IPS-NIHi7 (cell line): ENCODE measurements at regions not wholly inside any gene's neighbourhood (a gene's known extent, or its start where the extent isn't known, plus 50 kb on each side); places are given as distances from the start of the nearest gene placed in this dataset.

ENCODE experiments used
- DNase-seq: peaks from one replicate; pipeline ENCODE4 v3.0.0; 2012; ENCODE audit warnings: mixed read lengths; ENCODE audit errors: extremely low spot score

DNA sequence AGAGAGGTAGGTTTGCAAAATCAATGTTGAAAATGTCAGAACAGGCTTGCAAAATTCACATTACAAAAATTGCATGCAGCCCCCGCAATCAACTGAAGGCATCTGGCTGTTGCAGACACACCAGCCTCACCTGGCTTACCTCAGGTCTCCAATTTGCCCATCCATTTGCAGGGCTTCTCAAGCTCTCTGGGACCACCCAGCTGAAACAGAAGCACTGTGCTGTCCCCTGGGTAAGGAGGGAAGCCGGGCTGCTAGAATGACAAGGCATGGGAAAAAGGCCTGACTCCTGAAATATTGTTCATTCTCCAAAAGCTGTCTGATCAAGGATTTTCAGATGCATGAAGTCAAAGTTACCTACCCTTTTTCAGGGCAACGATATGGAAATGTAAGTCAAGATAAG lies 52.6 kb upstream of the CD93 start:
- DNase-seq, result no peak

DNA sequence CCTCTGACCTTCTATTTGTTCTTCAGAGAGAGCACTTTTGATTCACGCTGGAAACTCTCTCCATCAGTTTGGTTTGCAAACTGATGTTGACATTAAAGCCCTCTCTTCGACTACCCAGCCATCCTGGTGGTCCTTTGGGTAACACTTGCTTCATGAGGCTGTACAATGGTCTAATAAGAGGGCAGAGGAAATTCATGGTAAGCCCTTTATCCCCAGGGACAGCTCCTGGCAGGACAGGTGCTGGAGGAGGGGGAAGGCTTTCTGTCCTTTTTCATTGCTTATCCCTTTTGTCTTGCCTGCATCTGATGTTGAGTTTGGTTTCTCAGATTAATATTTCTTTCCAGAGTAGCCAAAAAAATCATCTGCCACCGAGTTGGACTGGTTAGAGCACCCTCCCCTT lies 52.1 kb upstream of the CD93 start:
- DNase-seq, result no peak

DNA sequence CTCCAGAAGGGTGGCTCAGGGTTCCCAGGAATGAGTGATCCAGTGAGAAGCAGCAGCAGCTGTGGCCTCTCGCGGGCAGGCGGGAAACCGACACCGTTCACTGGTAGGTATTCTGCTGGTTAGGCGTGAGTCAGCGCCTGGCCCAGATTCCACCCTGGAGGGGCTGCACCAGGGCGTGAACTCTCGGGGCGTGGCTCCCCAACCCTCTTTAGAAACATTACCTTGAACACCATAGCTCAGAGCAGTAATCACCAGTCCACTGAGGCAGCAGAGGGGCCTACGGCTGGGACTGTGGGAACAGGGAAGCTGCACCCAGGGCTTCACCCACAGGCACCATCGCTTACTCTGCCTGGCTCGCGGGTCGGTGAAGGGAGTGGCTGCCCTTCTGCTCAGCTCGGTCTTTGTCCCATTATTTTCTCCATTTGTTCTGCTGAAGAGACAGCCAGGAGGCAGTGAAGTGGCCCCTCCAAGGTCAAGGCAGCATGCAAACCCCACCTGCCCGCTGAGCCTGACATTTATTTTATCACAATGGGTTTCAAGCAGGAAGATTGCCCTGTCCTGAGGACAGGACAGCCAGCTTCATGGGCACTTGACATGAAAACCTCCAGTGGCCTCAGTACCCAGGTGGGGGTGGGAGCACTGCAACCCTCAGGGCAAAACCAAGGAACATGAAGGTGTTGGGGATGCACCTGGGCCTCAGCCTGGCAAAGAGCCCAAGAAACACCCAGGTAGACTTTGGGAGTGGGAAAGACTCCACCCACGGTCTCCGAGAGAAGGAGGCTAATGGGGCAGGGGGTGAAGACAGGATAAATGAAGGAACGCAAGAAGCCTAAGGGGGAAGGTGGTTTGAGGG lies 51.0 kb upstream of the CD93 start:
- DNase-seq, result no peak

DNA sequence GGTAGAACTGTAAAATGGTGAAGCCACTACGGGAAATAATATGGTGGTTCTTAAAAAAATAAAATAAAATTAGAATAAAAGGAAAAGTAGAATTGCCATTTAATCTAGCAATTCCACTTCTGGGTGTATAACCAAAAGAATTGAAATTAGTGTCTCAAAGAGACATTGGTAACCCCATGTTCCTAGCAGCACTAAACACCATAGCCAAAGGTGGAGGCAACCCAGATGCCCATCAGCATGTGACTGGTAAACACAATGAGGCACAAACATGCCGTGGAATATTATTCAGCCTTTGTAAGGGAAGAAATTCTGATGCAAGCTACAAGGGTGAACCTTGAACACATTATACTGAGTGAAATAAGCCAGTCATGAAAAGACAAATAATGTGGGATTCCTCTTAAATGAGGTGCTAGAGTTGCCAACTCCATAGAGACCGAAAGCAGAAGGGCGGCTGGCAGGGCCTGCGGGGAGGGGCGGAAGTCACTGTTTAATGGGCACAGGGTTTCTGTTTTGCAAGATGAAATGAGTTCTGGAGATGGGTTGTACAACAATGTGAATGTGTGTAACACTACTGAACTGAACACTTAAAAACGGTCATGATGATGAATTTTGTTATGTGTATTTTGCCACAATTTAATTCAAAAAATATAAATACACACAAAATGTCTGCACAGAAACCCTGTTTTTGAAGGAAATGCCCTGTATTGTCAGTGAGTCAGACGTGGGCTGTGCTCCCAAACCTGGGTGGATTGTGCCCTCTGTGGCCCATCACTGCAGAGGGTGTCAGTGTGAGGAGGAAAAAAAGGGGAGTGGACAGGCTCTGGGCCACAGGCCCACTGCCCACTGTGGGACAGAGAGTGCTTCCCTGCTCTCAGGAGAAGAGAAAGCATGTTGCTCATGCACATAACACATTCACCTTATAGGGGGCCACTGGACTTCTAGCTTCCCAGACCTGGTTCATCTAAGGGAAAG lies 49.6 kb upstream of the CD93 start:
- DNase-seq, result no peak
